Glutamatergic neuron (in vitro differentiated cells): ENCODE measurements at regions not wholly inside any gene's neighbourhood (a gene's known extent, or its start where the extent isn't known, plus 50 kb on each side); places are given as distances from the start of the nearest gene placed in this dataset.

Experiments used
- DNase-seq: peaks from one replicate; pipeline ENCODE4 v3.0.0; 2022
- H3K27ac Mint-ChIP-seq: one replicate; pipeline ENCODE4 v1.8.0; 2020; ENCODE audit warnings: mild to moderate bottlenecking, mixed read lengths, inconsistent platforms; ENCODE audit not compliant: unreplicated experiment
- H3K27me3 Mint-ChIP-seq: one replicate; pipeline ENCODE4 v1.8.0; 2020; ENCODE audit warnings: mild to moderate bottlenecking, moderate library complexity, mixed read lengths, inconsistent platforms; ENCODE audit not compliant: unreplicated experiment
- H3K36me3 Mint-ChIP-seq: one replicate; pipeline ENCODE4 v1.8.0; 2020; ENCODE audit warnings: mild to moderate bottlenecking, mixed read lengths, inconsistent platforms; ENCODE audit not compliant: unreplicated experiment
- H3K4me1 Mint-ChIP-seq: one replicate; pipeline ENCODE4 v1.8.0; 2020; ENCODE audit warnings: mild to moderate bottlenecking, low read depth, mixed read lengths, inconsistent platforms; ENCODE audit not compliant: unreplicated experiment
- H3K4me3 Mint-ChIP-seq: one replicate; pipeline ENCODE4 v1.8.0; 2020; ENCODE audit warnings: mild to moderate bottlenecking, mixed read lengths, inconsistent platforms; ENCODE audit not compliant: unreplicated experiment
- H3K9me3 Mint-ChIP-seq: one replicate; pipeline ENCODE4 v1.8.0; 2020; ENCODE audit warnings: mild to moderate bottlenecking, moderate library complexity, mixed read lengths, inconsistent platforms; ENCODE audit not compliant: unreplicated experiment
- TF ChIP-seq, protein P1 (sequence below): fragments of 200-600 bp; sonication (generic); IDR thresholded peaks from one replicate; pipeline ENCODE4 v1.5.0; 2021; ENCODE audit not compliant: partially characterized antibody, unreplicated experiment

- H3K27ac Mint-ChIP-seq: no peak overlapping the region
- H3K27me3 Mint-ChIP-seq: no peaks in the 10 kb centered on the region
- H3K9me3 Mint-ChIP-seq: no peaks in the 10 kb centered on the region
- no peaks in the 10 kb centered on the region for H3K36me3 Mint-ChIP-seq
- TF ChIP-seq, protein P1, sequence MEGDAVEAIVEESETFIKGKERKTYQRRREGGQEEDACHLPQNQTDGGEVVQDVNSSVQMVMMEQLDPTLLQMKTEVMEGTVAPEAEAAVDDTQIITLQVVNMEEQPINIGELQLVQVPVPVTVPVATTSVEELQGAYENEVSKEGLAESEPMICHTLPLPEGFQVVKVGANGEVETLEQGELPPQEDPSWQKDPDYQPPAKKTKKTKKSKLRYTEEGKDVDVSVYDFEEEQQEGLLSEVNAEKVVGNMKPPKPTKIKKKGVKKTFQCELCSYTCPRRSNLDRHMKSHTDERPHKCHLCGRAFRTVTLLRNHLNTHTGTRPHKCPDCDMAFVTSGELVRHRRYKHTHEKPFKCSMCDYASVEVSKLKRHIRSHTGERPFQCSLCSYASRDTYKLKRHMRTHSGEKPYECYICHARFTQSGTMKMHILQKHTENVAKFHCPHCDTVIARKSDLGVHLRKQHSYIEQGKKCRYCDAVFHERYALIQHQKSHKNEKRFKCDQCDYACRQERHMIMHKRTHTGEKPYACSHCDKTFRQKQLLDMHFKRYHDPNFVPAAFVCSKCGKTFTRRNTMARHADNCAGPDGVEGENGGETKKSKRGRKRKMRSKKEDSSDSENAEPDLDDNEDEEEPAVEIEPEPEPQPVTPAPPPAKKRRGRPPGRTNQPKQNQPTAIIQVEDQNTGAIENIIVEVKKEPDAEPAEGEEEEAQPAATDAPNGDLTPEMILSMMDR: no peak
- H3K4me1 Mint-ChIP-seq: no peaks in the 10 kb centered on the region
- no peak overlapping the region for H3K4me3 Mint-ChIP-seq
- DNase-seq: no peak
These were observed 436.7 kb downstream of the PDCD6IP start for GRCh38 chr3:34235096-34235495.

DNA sequence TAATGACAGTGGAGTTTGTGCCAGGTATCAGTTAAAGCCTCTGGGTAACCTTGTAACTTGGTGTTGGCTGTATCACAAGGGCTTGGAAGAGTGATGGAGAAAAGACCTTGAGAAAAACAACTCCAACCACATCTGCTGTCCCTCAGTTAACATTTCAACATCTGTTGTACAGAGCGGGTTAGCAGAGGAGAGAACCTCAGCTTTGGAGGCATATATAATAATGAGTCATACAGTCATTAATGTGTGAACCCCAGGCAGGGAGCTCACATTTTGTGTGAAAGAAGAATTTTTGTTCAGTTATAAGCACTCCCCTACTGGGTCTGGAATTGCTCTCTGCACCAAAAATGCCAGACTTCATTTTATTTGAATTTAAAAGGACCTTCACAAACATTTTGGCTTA is 439.5 kb downstream of the PDCD6IP start:
- no peaks in the 10 kb centered on the region for H3K36me3 Mint-ChIP-seq
- H3K4me1 Mint-ChIP-seq: no peaks in the 10 kb centered on the region
- no peak overlapping the region for H3K27ac Mint-ChIP-seq
- no peaks in the 10 kb centered on the region for H3K9me3 Mint-ChIP-seq
- TF ChIP-seq, protein P1: no peak
- H3K27me3 Mint-ChIP-seq: no peaks in the 10 kb centered on the region
- DNase-seq: no peak
- H3K4me3 Mint-ChIP-seq: no peak overlapping the region

GRCh38 chr3:34238407-34238806 is 440.0 kb downstream of the PDCD6IP start:
- H3K4me3 Mint-ChIP-seq: no peak overlapping the region
- H3K27ac Mint-ChIP-seq: no peak overlapping the region
- no peaks in the 10 kb centered on the region for H3K9me3 Mint-ChIP-seq
- H3K4me1 Mint-ChIP-seq: no peaks in the 10 kb centered on the region
- TF ChIP-seq, protein P1: no peak
- no peaks in the 10 kb centered on the region for H3K36me3 Mint-ChIP-seq
- no peak for DNase-seq
- H3K27me3 Mint-ChIP-seq: no peaks in the 10 kb centered on the region

GRCh38 chr3:34239287-34239686 is 440.9 kb downstream of the PDCD6IP start:
- Mint-ChIP-seq H3K9me3 (no peaks in the 10 kb centered on the region), H3K4me3 (no peak overlapping the region), H3K4me1 (no peaks in the 10 kb centered on the region), H3K27ac (no peak overlapping the region), H3K36me3 (no peaks in the 10 kb centered on the region), H3K27me3 (no peaks in the 10 kb centered on the region)
- TF ChIP-seq, protein P1: no peak
- no peak for DNase-seq

- DNase-seq: no peak
- no peaks in the 10 kb centered on the region for H3K27me3 Mint-ChIP-seq
- TF ChIP-seq, protein P1: no peak
- H3K27ac Mint-ChIP-seq: no peak overlapping the region
- no peaks in the 10 kb centered on the region for H3K9me3 Mint-ChIP-seq
- no peak overlapping the region for H3K4me3 Mint-ChIP-seq
- no peaks in the 10 kb centered on the region for H3K4me1 Mint-ChIP-seq
- no peaks in the 10 kb centered on the region for H3K36me3 Mint-ChIP-seq
These were observed 441.4 kb downstream of the PDCD6IP start for GRCh38 chr3:34239875-34240274.
